Osteoblast (primary cell): ENCODE measurements at regions not wholly inside any gene's neighbourhood (a gene's known extent, or its start where the extent isn't known, plus 50 kb on each side); places are given as distances from the start of the nearest gene placed in this dataset.
"Not testable (repeated sequence)": the region's sequence is repeated elsewhere in the genome, so short reads cannot be mapped to it uniquely, and the experiment has no call there.

Source experiments
- DNase-seq: peaks from one replicate; pipeline ENCODE4 v3.0.0; 2011; ENCODE audit warnings: low spot score, mixed read lengths; ENCODE audit not compliant: insufficient read length; ENCODE audit errors: missing footprints
- H2AFZ ChIP-seq: 2 replicates; pipeline ENCODE4 v1.6.0; 2011; ENCODE audit warnings: mild to moderate bottlenecking, low read length
- H3K27ac ChIP-seq: 2 replicates; pipeline ENCODE4 v1.5.1; 2011; ENCODE audit warnings: mild to moderate bottlenecking, low read depth, low read length, moderate library complexity
- H3K27me3 ChIP-seq: 2 replicates; pipeline ENCODE4 v1.6.0; 2012; ENCODE audit warnings: mild to moderate bottlenecking, control low read depth, inconsistent platforms, low read length, moderate library complexity; ENCODE audit not compliant: insufficient read depth
- H3K36me3 ChIP-seq: 2 replicates; pipeline ENCODE4 v1.5.1; 2011; ENCODE audit warnings: mild to moderate bottlenecking, low read length, control low read depth, moderate library complexity; ENCODE audit not compliant: insufficient read depth
- H3K4me1 ChIP-seq: 2 replicates; pipeline ENCODE4 v1.5.1; 2011; ENCODE audit warnings: mild to moderate bottlenecking, low read length, control low read depth, moderate library complexity; ENCODE audit not compliant: insufficient read depth
- H3K4me2 ChIP-seq: 2 replicates; pipeline ENCODE4 v1.6.0; 2011; ENCODE audit warnings: mild to moderate bottlenecking, low read length; ENCODE audit not compliant: insufficient read depth
- H3K4me3 ChIP-seq: fragments of 200-600 bp; sonication (generic); 3 replicates; pipeline ENCODE4 v1.5.1; 2012; ENCODE audit warnings: mild to moderate bottlenecking, low read length, inconsistent platforms; ENCODE audit not compliant: insufficient read depth
- H3K79me2 ChIP-seq: 2 replicates; pipeline ENCODE4 v1.6.0; 2012; ENCODE audit warnings: mild to moderate bottlenecking, low read length, control low read depth, inconsistent platforms; ENCODE audit not compliant: insufficient read depth
- H3K9me3 ChIP-seq: 2 replicates; pipeline ENCODE4 v1.5.1; 2011; ENCODE audit warnings: low read depth, low read length, control low read depth
- H4K20me1 ChIP-seq: 2 replicates; pipeline ENCODE4 v1.6.0; 2012; ENCODE audit warnings: mild to moderate bottlenecking, low read length, control low read depth; ENCODE audit not compliant: insufficient read depth
- CTCF ChIP-seq: IDR thresholded peaks from 2 replicates; pipeline ENCODE4 v1.5.1; 2011; ENCODE audit warnings: mild to moderate bottlenecking, low read depth, low read length, moderate library complexity; ENCODE audit errors: extremely low read depth

- no peaks in the 10 kb centered on the region for H3K9me3 ChIP-seq
- H2AFZ ChIP-seq, result no peak overlapping the region
- no peaks in the 10 kb centered on the region for H4K20me1 ChIP-seq
- no peak overlapping the region for H3K27ac ChIP-seq
- no peaks in the 10 kb centered on the region for H3K4me1 ChIP-seq
- no peak for TF ChIP-seq CTCF
- H3K79me2 ChIP-seq, result no peaks in the 10 kb centered on the region
- H3K4me2 ChIP-seq, result no peak overlapping the region
- H3K4me3 ChIP-seq, result no peak overlapping the region
- H3K27me3 ChIP-seq, result no peaks in the 10 kb centered on the region
- no peaks in the 10 kb centered on the region for H3K36me3 ChIP-seq
- DNase-seq, result no peak
These were observed 200.9 kb upstream of the DAAM1 start for GRCh38 chr14:58987591-58987990.

- Histone ChIP-seq H3K4me2 (no peak overlapping the region), H3K79me2 (no peaks in the 10 kb centered on the region), H3K4me1 (no peaks in the 10 kb centered on the region), H3K27ac (no peak overlapping the region), H4K20me1 (no peaks in the 10 kb centered on the region), H3K9me3 (no peaks in the 10 kb centered on the region), H3K27me3 (no peaks in the 10 kb centered on the region), H2AFZ (no peak overlapping the region), H3K36me3 (no peaks in the 10 kb centered on the region), H3K4me3 (no peak overlapping the region)
- DNase-seq, result no peak
- no peak for TF ChIP-seq CTCF
These were observed 195.5 kb upstream of the DAAM1 start for GRCh38 chr14:58992935-58993334.

- Histone ChIP-seq H2AFZ (no peak overlapping the region), H3K9me3 (no peaks in the 10 kb centered on the region), H3K4me1 (no peaks in the 10 kb centered on the region), H3K36me3 (no peaks in the 10 kb centered on the region), H3K4me2 (no peak overlapping the region), H4K20me1 (no peaks in the 10 kb centered on the region), H3K79me2 (no peaks in the 10 kb centered on the region), H3K27me3 (no peaks in the 10 kb centered on the region), H3K4me3 (no peak overlapping the region), H3K27ac (no peak overlapping the region)
- DNase-seq, result no peak
- TF ChIP-seq CTCF, result no peak
These were observed 194.3 kb upstream of the DAAM1 start for GRCh38 chr14:58994130-58994529.

GRCh38 chr14:59004012-59004411 lies 184.5 kb upstream of the DAAM1 start:
- no peaks in the 10 kb centered on the region for H3K79me2 ChIP-seq
- no peaks in the 10 kb centered on the region for H3K36me3 ChIP-seq
- H4K20me1 ChIP-seq, result no peaks in the 10 kb centered on the region
- no peaks in the 10 kb centered on the region for H3K27me3 ChIP-seq
- H3K4me2 ChIP-seq, result no peak overlapping the region
- TF ChIP-seq CTCF, result peak; percentile 57
- H3K27ac ChIP-seq, result no peak overlapping the region
- no peaks in the 10 kb centered on the region for H3K4me1 ChIP-seq
- H3K9me3 ChIP-seq, result no peaks in the 10 kb centered on the region
- no peak overlapping the region for H2AFZ ChIP-seq
- no peak for DNase-seq
- H3K4me3 ChIP-seq, result no peak overlapping the region

- not testable (repeated sequence) for H3K27ac ChIP-seq, DNase-seq, H2AFZ ChIP-seq, H4K20me1 ChIP-seq, H3K27me3 ChIP-seq, H3K4me2 ChIP-seq, H3K4me3 ChIP-seq, H3K79me2 ChIP-seq, H3K36me3 ChIP-seq, H3K4me1 ChIP-seq, H3K9me3 ChIP-seq
These were observed 182.3 kb upstream of the DAAM1 start for GRCh38 chr14:59006179-59006578.
